Fibroblast of skin of scalp (primary cell): ENCODE measurements at regions not wholly inside any gene's neighbourhood (a gene's known extent, or its start where the extent isn't known, plus 50 kb on each side); places are given as distances from the start of the nearest gene placed in this dataset.
"Not testable (repeated sequence)": the region's sequence is repeated elsewhere in the genome, so short reads cannot be mapped to it uniquely, and the experiment has no call there.

Experiments used
- DNase-seq: peaks from one replicate; pipeline ENCODE4 v3.0.0-alpha.2; 2013

DNA sequence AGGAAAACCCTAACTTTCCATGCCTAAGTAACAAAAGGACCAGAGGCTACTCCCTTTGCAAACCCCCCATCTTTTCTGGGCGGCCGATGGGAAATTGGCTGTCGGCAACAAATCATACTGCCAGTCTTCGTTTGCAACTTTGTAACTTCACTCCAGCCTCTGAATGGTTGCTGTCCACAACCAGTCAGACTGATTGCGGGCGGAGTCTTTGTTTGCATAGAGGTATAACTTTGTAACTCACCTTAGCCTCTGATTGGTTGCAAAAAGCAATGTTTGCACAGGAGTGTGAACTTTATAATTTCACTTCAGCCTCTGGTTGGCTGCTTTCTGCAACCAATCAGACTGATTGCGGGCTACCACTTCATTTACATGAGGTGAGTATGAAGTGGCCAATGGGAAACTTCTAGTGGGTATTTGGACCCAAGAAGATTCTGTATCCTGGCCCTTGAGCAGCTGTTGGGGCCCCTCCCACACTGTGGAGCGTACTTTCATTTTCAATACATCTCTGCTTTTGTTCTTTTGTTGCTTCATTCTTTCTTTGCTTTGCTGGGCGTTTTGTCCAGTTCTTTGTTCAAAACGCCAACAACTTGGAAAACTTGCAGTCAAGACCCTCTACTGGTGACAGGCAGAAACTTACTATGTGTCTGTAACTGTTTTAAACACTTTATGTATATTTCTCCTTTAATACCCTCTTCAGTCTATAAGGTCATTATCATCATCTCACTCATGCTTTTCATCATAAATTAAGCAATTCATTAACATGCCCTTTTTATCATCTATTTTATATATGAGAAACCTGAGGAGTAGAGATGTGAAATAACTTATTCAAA is 55.8 kb upstream of the PPP1R12A start:
- not testable (repeated sequence) for DNase-seq

DNA sequence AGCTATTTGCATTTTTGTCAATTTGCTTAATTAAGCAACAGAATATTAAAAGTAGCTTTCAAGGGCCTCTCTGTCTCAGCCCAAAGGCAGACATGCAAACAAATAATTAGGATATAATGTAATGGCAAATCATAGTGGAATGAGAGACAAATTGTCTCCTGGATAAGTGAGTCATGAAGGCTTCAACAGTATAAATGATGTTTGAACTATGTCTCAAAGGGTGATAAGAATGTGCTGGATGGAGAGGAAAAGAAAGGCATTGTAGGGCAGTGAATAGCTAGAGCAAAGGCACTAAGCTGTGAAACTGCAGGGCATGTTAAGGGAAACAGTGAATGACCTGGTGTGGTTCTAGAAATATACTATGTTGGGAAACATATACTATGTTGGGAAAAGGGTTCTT is 53.5 kb upstream of the PPP1R12A start:
- peak; percentile 77 for DNase-seq

DNA sequence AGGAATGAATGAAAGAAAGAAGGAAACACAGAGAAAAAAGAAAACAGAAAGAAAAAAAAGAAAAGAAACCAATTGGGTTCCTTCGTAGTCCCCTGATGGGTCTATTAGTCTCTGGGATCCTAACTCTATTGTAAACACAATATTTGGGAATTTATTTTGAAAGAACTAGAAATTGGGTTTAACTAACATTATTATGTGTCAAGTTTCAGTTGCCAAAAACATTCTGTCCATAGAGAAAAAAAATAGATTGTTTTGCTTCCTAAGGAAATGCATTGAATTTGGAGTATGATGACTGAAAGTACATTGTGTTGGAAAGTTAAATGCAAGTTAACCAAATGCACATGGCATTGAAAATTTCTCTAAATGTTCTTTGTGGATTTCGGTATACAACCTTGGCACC is 52.8 kb upstream of the PPP1R12A start:
- DNase-seq: no peak
